RWPE2 (cell line): ENCODE measurements at regions not wholly inside any gene's neighbourhood (a gene's known extent, or its start where the extent isn't known, plus 50 kb on each side); places are given as distances from the start of the nearest gene placed in this dataset.

Experiments used
- ATAC-seq: fragments of 200-7000 bp; cut with Tn5 transposase; 3 replicates; pipeline ENCODE4 v1.9.1; 2021; ENCODE audit warnings: low read depth
- DNase-seq: peaks from one replicate; pipeline ENCODE4 v3.0.0-alpha.2; 2020; ENCODE audit warnings: low spot score
- H3K27ac ChIP-seq: fragments of 450-650 bp; 2 replicates; pipeline ENCODE4 v1.5.1; 2017; ENCODE audit warnings: mild to moderate bottlenecking; ENCODE audit not compliant: poor library complexity, severe bottlenecking
- H3K27me3 ChIP-seq: fragments of 250-450 bp; sonication (Bioruptor Pico); 2 replicates; pipeline ENCODE4 v1.5.1; 2021; ENCODE audit warnings: mild to moderate bottlenecking, moderate library complexity; ENCODE audit not compliant: insufficient read depth, poor library complexity, severe bottlenecking
- H3K36me3 ChIP-seq: fragments of 250-450 bp; sonication (Bioruptor Pico); 2 replicates; pipeline ENCODE4 v1.5.1; 2020; ENCODE audit warnings: low read depth, mild to moderate bottlenecking, moderate library complexity
- H3K4me1 ChIP-seq: fragments of 250-450 bp; sonication (Bioruptor Pico); 2 replicates; pipeline ENCODE4 v1.5.1; 2021; ENCODE audit warnings: mild to moderate bottlenecking, moderate library complexity; ENCODE audit not compliant: insufficient read depth, poor library complexity, severe bottlenecking
- H3K4me3 ChIP-seq: fragments of 250-450 bp; sonication (Bioruptor Pico); 2 replicates; pipeline ENCODE4 v1.5.1; 2021; ENCODE audit warnings: mild to moderate bottlenecking, moderate library complexity; ENCODE audit not compliant: severe bottlenecking
- H3K9me3 ChIP-seq: fragments of 250-450 bp; sonication (Bioruptor Pico); 2 replicates; pipeline ENCODE4 v1.5.1; 2021; ENCODE audit warnings: mild to moderate bottlenecking, moderate library complexity; ENCODE audit not compliant: severe bottlenecking
- TF ChIP-seq, protein P1 (sequence below): fragments of 450-650 bp; IDR thresholded peaks from one replicate; pipeline ENCODE4 v1.5.1; 2017; ENCODE audit warnings: mild to moderate bottlenecking, moderate library complexity; ENCODE audit not compliant: poor library complexity, severe bottlenecking

- H3K4me1 ChIP-seq, result peaks cover 14% of the 10 kb centered on the region
- no peak for DNase-seq
- TF ChIP-seq, protein P1, sequence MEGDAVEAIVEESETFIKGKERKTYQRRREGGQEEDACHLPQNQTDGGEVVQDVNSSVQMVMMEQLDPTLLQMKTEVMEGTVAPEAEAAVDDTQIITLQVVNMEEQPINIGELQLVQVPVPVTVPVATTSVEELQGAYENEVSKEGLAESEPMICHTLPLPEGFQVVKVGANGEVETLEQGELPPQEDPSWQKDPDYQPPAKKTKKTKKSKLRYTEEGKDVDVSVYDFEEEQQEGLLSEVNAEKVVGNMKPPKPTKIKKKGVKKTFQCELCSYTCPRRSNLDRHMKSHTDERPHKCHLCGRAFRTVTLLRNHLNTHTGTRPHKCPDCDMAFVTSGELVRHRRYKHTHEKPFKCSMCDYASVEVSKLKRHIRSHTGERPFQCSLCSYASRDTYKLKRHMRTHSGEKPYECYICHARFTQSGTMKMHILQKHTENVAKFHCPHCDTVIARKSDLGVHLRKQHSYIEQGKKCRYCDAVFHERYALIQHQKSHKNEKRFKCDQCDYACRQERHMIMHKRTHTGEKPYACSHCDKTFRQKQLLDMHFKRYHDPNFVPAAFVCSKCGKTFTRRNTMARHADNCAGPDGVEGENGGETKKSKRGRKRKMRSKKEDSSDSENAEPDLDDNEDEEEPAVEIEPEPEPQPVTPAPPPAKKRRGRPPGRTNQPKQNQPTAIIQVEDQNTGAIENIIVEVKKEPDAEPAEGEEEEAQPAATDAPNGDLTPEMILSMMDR, result no peak
These were observed 162.8 kb downstream of the ZIC5 start for GRCh38 chr13:99808786-99809185.

GRCh38 chr13:99806671-99807070, 164.9 kb downstream of the ZIC5 start:
- H3K36me3 ChIP-seq, result no peaks in the 10 kb centered on the region
- no peaks in the 10 kb centered on the region for H3K4me1 ChIP-seq
- no peak overlapping the region for H3K4me3 ChIP-seq
- no peak overlapping the region for H3K27ac ChIP-seq
- H3K27me3 ChIP-seq, result no peaks in the 10 kb centered on the region
- DNase-seq, result no peak
- ATAC-seq, result no peak
- no peaks in the 10 kb centered on the region for H3K9me3 ChIP-seq
- TF ChIP-seq, protein P1, result no peak

More at GRCh38 chr13:99808786-99809185, 162.8 kb downstream of the ZIC5 start:
- H3K27me3 ChIP-seq, result no peaks in the 10 kb centered on the region
- H3K36me3 ChIP-seq, result no peaks in the 10 kb centered on the region
- H3K4me3 ChIP-seq, result no peak overlapping the region
- no peak overlapping the region for H3K27ac ChIP-seq
- no peak for ATAC-seq
- no peaks in the 10 kb centered on the region for H3K9me3 ChIP-seq

DNA sequence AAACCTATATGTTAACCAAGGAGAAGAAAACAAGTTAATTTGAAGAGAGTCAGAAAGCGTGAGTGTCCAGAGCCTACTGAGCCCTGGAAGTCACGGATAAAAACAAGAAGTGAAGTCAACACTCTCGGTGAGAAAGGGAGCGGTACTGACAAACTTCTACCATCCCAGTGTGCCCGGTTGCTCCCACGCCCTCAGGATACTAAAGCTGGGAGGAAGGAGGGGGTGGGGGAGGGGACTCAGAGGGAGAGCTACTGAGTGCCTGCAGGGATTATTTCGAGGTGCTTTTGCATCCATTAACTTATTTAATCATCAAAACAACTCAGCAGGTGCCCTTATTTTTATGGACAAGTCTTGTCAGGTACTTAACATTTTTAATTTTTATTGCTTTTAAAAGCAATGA, 166.2 kb downstream of the ZIC5 start:
- no peak for DNase-seq
- H3K4me3 ChIP-seq, result no peak overlapping the region

DNA sequence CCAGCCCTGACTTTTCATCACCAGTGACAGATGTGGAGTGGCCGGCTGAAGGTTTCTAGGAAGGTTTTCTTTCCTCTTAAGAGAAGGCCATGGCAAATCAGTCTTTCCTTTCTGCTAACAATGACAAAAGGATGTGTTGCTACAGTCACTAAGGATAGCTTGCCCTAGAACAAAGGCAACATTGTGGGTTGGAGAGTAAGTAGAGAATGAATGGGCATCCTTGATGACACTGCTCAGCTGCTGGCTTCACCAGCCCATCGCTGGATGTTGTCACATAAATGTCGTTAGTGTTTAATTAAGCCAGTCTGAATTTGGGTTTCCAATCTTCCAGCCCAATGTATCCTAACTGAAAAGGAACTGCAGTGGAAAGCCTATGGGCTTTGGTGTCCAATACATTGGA, 168.4 kb downstream of the ZIC5 start:
- Histone ChIP-seq H3K27ac (no peak overlapping the region), H3K27me3 (no peaks in the 10 kb centered on the region), H3K4me1 (no peaks in the 10 kb centered on the region), H3K9me3 (no peaks in the 10 kb centered on the region), H3K36me3 (no peaks in the 10 kb centered on the region), H3K4me3 (no peak overlapping the region)
- ATAC-seq (no peak), DNase-seq (no peak)
- TF ChIP-seq, protein P1, result no peak

More for the DNA sequence above, 166.2 kb downstream of the ZIC5 start:
- no peak for ATAC-seq
- Histone ChIP-seq H3K27me3 (no peaks in the 10 kb centered on the region), H3K4me1 (no peaks in the 10 kb centered on the region), H3K9me3 (no peaks in the 10 kb centered on the region), H3K27ac (no peak overlapping the region), H3K36me3 (no peaks in the 10 kb centered on the region)
- TF ChIP-seq, protein P1, result no peak

DNA sequence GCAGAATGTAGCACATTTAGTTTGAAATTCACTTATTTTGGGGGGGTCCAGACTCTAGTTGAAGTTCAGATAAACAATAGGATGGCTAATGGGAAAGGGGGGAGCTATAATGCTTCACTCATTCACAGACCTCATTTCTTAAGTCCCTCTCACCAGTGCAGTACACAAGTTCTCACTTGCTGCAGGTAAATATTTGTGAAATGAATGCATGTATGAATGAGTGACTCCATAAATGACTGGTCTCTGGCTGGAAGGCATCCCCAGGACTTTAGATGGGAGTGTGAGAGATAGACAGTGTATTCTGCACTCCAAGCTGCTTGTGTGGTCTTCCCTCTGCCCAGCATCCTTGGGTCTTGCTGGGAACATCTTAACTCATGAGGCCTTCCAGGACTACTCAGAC, 169.2 kb downstream of the ZIC5 start:
- Histone ChIP-seq H3K36me3 (no peaks in the 10 kb centered on the region), H3K27me3 (no peaks in the 10 kb centered on the region), H3K4me1 (no peaks in the 10 kb centered on the region), H3K4me3 (no peak overlapping the region), H3K9me3 (no peaks in the 10 kb centered on the region), H3K27ac (no peak overlapping the region)
- ATAC-seq, result no peak; the same call in 2 of the 3 replicates
- no peak for DNase-seq
- TF ChIP-seq, protein P1, result no peak
